ACC112 (cell line): ENCODE measurements at regions not wholly inside any gene's neighbourhood (a gene's known extent, or its start where the extent isn't known, plus 50 kb on each side); places are given as distances from the start of the nearest gene placed in this dataset.
A peak's percentile ranks its signal among the peaks of the same experiment; 100 is the strongest.

Experiments used
- H2AFZ ChIP-seq: fragments of 200-600 bp; sonication (generic); one replicate; pipeline ENCODE4 v1.6.0; 2017; ENCODE audit warnings: antibody characterized with exemption, low read length; ENCODE audit not compliant: unreplicated experiment
- H3K27ac ChIP-seq: fragments of 200-600 bp; sonication (generic); 2 replicates; pipeline ENCODE4 v1.5.1; 2014; ENCODE audit warnings: low read depth, mild to moderate bottlenecking, antibody characterized with exemption, low read length, moderate library complexity
- H3K27me3 ChIP-seq: fragments of 200-600 bp; sonication (generic); 2 replicates; pipeline ENCODE4 v1.6.1; 2014; ENCODE audit warnings: mild to moderate bottlenecking, antibody characterized with exemption, low read length, moderate library complexity, mixed read lengths; ENCODE audit not compliant: insufficient read depth
- H3K36me3 ChIP-seq: fragments of 200-600 bp; sonication (generic); 2 replicates; pipeline ENCODE4 v1.6.1; 2016; ENCODE audit warnings: mild to moderate bottlenecking, antibody characterized with exemption, low read length, moderate library complexity, mixed read lengths; ENCODE audit not compliant: insufficient read depth
- H3K4me1 ChIP-seq: fragments of 200-600 bp; sonication (generic); one replicate; pipeline ENCODE4 v1.6.1; 2016; ENCODE audit warnings: low read length, mixed read lengths; ENCODE audit not compliant: insufficient read depth, unreplicated experiment, control insufficient read depth
- H3K4me3 ChIP-seq: fragments of 200-600 bp; sonication (generic); 2 replicates; pipeline ENCODE4 v1.5.1; 2014; ENCODE audit warnings: mild to moderate bottlenecking, low read depth, low read length
- H3K79me2 ChIP-seq: fragments of 200-600 bp; sonication (generic); one replicate; pipeline ENCODE4 v1.6.0; 2016; ENCODE audit warnings: low read length; ENCODE audit not compliant: control insufficient read depth, unreplicated experiment, insufficient read depth

GRCh38 chr2:225122007-225122406, 79.7 kb upstream of the DOCK10 start:
- Histone ChIP-seq H3K4me1 (peaks cover 13% of the 10 kb centered on the region), H3K4me3 (no peak overlapping the region), H3K79me2 (no peaks in the 10 kb centered on the region), H3K36me3 (no peaks in the 10 kb centered on the region), H3K27me3 (no peaks in the 10 kb centered on the region), H2AFZ (no peak overlapping the region), H3K27ac (no peak overlapping the region)

GRCh38 chr2:225120186-225120585, 77.9 kb upstream of the DOCK10 start:
- Histone ChIP-seq H3K27ac (peak overlapping the region; percentile 42), H3K36me3 (no peaks in the 10 kb centered on the region), H3K27me3 (no peaks in the 10 kb centered on the region), H2AFZ (peak overlapping the region; percentile 28), H3K4me1 (peaks cover 14% of the 10 kb centered on the region), H3K79me2 (no peaks in the 10 kb centered on the region), H3K4me3 (no peak overlapping the region)

GRCh38 chr2:225117051-225117716, 74.9 kb upstream of the DOCK10 start:
- peaks cover 23% of the 10 kb centered on the region for H3K4me1 ChIP-seq
- H3K27ac ChIP-seq = no peak overlapping the region
- H3K27me3 ChIP-seq = no peaks in the 10 kb centered on the region
- no peaks in the 10 kb centered on the region for H3K79me2 ChIP-seq
- no peak overlapping the region for H2AFZ ChIP-seq
- H3K4me3 ChIP-seq = no peak overlapping the region
- H3K36me3 ChIP-seq = no peaks in the 10 kb centered on the region

GRCh38 chr2:225114786-225115323, 72.6 kb upstream of the DOCK10 start:
- Histone ChIP-seq H3K4me3 (no peak overlapping the region), H3K36me3 (no peaks in the 10 kb centered on the region), H3K79me2 (no peaks in the 10 kb centered on the region), H3K27ac (no peak overlapping the region), H2AFZ (no peak overlapping the region), H3K27me3 (no peaks in the 10 kb centered on the region), H3K4me1 (peaks cover 16% of the 10 kb centered on the region)

GRCh38 chr2:225113371-225114015, 71.2 kb upstream of the DOCK10 start:
- no peak overlapping the region for H2AFZ ChIP-seq
- H3K27ac ChIP-seq = no peak overlapping the region
- H3K4me3 ChIP-seq = no peak overlapping the region
- H3K79me2 ChIP-seq = no peaks in the 10 kb centered on the region
- H3K4me1 ChIP-seq = peaks cover 24% of the 10 kb centered on the region
- H3K36me3 ChIP-seq = no peaks in the 10 kb centered on the region
- H3K27me3 ChIP-seq = no peaks in the 10 kb centered on the region

- no peak overlapping the region for H3K27ac ChIP-seq
- H3K4me1 ChIP-seq = peaks cover 23% of the 10 kb centered on the region
- H2AFZ ChIP-seq = no peak overlapping the region
- no peaks in the 10 kb centered on the region for H3K79me2 ChIP-seq
- H3K4me3 ChIP-seq = no peak overlapping the region
- no peaks in the 10 kb centered on the region for H3K27me3 ChIP-seq
- H3K36me3 ChIP-seq = no peaks in the 10 kb centered on the region
Measured at GRCh38 chr2:225112362-225113126, 70.3 kb upstream of the DOCK10 start.

- peaks cover 35% of the 10 kb centered on the region for H3K4me1 ChIP-seq
- H2AFZ ChIP-seq = peak overlapping the region; percentile 69
- H3K36me3 ChIP-seq = no peaks in the 10 kb centered on the region
- no peaks in the 10 kb centered on the region for H3K27me3 ChIP-seq
- no peak overlapping the region for H3K4me3 ChIP-seq
- no peaks in the 10 kb centered on the region for H3K79me2 ChIP-seq
- no peak overlapping the region for H3K27ac ChIP-seq
Measured at GRCh38 chr2:225108805-225109204, 66.5 kb upstream of the DOCK10 start.

GRCh38 chr2:225104971-225105370, 62.7 kb upstream of the DOCK10 start:
- H3K36me3 ChIP-seq = no peaks in the 10 kb centered on the region
- peak overlapping the region; percentile 92 for H3K27ac ChIP-seq
- H3K79me2 ChIP-seq = no peaks in the 10 kb centered on the region
- no peak overlapping the region for H2AFZ ChIP-seq
- no peaks in the 10 kb centered on the region for H3K27me3 ChIP-seq
- H3K4me1 ChIP-seq = peaks cover 54% of the 10 kb centered on the region
- H3K4me3 ChIP-seq = no peak overlapping the region

- no peaks in the 10 kb centered on the region for H3K27me3 ChIP-seq
- peak overlapping the region; percentile 92 for H3K27ac ChIP-seq
- H3K4me1 ChIP-seq = peaks cover 54% of the 10 kb centered on the region
- H3K79me2 ChIP-seq = no peaks in the 10 kb centered on the region
- no peaks in the 10 kb centered on the region for H3K36me3 ChIP-seq
- H3K4me3 ChIP-seq = peak overlapping the region; percentile 25; the same call in 1 of the 2 replicates
- no peak overlapping the region for H2AFZ ChIP-seq
Measured at GRCh38 chr2:225104321-225104720, 62.1 kb upstream of the DOCK10 start.

- H3K4me3 ChIP-seq = 0 out of 2 replicates have a peak overlapping the region, but pooled peaks have one; percentile 25
- no peaks in the 10 kb centered on the region for H3K27me3 ChIP-seq
- H3K4me1 ChIP-seq = peaks cover 49% of the 10 kb centered on the region
- H3K36me3 ChIP-seq = no peaks in the 10 kb centered on the region
- H3K79me2 ChIP-seq = no peaks in the 10 kb centered on the region
- peak overlapping the region; percentile 43 for H2AFZ ChIP-seq
- H3K27ac ChIP-seq = peak overlapping the region; percentile 92
Measured at GRCh38 chr2:225103737-225104141, 61.5 kb upstream of the DOCK10 start.
